IMR-90 (cell line): ENCODE measurements at regions not wholly inside any gene's neighbourhood (a gene's known extent, or its start where the extent isn't known, plus 50 kb on each side); places are given as distances from the start of the nearest gene placed in this dataset.

Experiments used
- ATAC-seq: fragments of 200-7000 bp; cut with Tn5 transposase; 2 replicates; pipeline ENCODE4 v1.9.1; 2020; ENCODE audit warnings: low read depth, mild to moderate bottlenecking, moderate library complexity
- BruUV-seq: library from RNA; stranded (reverse); fragments of 400-500 nt; replicated peaks from 2 replicates; lab custom pipeline; 2021; lab: Mats Ljungman, UMichigan
- CTCF ChIA-PET: fragments of 300-600 bp; formaldehyde crosslinking; extraction: SDS; loops from one replicate; lab custom pipeline; 2021; ENCODE audit warnings: antibody characterized with exemption; lab: Yijun Ruan, JAX
- POLR2A ChIA-PET: fragments of 300-600 bp; sonication (Branson Sonifier 250); formaldehyde crosslinking; loops from one replicate; lab custom pipeline; 2022; ENCODE audit warnings: antibody characterized with exemption; ENCODE audit not compliant: unreplicated experiment; lab: Charles Lee
- DNase-seq: peaks from one replicate; pipeline ENCODE4 v3.0.0; 2013
- H2AFZ ChIP-seq: replicated peaks from 2 replicates; pipeline ENCODE3; 2013; ENCODE audit warnings: low read length, mild to moderate bottlenecking; ENCODE audit not compliant: poor library complexity
- H2AK5ac ChIP-seq: 2 replicates; pipeline ENCODE4 v1.6.1; 2013; ENCODE audit warnings: low read depth, low read length, inconsistent platforms
- H2AK9ac ChIP-seq: replicated peaks from 2 replicates; pipeline ENCODE3; 2013; ENCODE audit warnings: mild to moderate bottlenecking, low read depth, low read length, moderate library complexity; ENCODE audit not compliant: poor library complexity
- H2BK120ac ChIP-seq: 2 replicates; pipeline ENCODE4 v1.6.1; 2013; ENCODE audit warnings: low read depth, low read length, inconsistent platforms
- H2BK15ac ChIP-seq: 3 replicates; pipeline ENCODE4 v1.6.1; 2013; ENCODE audit warnings: low read depth, low read length, inconsistent platforms
- H2BK20ac ChIP-seq: 2 replicates; pipeline ENCODE4 v1.6.1; 2013; ENCODE audit warnings: low read depth, mild to moderate bottlenecking, inconsistent platforms, low read length, moderate library complexity
- H2BK5ac ChIP-seq: 2 replicates; pipeline ENCODE4 v1.6.1; 2013; ENCODE audit warnings: mild to moderate bottlenecking, low read depth, low read length, inconsistent platforms; ENCODE audit not compliant: poor library complexity, severe bottlenecking
- H3K14ac ChIP-seq: replicated peaks from 2 replicates; pipeline ENCODE4 v1.6.1; 2013; ENCODE audit warnings: low read depth, low read length, inconsistent platforms
- H3K18ac ChIP-seq: 2 replicates; pipeline ENCODE4 v1.6.1; 2013; ENCODE audit warnings: low read depth, low read length, control low read depth
- H3K23ac ChIP-seq: 2 replicates; pipeline ENCODE4 v1.6.1; 2013; ENCODE audit warnings: low read depth, low read length, inconsistent platforms
- H3K27ac ChIP-seq: 2 replicates; pipeline ENCODE4 v1.5.1; 2013; ENCODE audit warnings: mild to moderate bottlenecking, control low read depth, low read length; ENCODE audit not compliant: insufficient read depth
- H3K27me3 ChIP-seq: 2 replicates; pipeline ENCODE4 v1.6.1; 2013; ENCODE audit warnings: low read length; ENCODE audit not compliant: control insufficient read depth, insufficient read depth
- H3K36me3 ChIP-seq: 2 replicates; pipeline ENCODE4 v1.6.1; 2013; ENCODE audit warnings: low read length, mixed read lengths; ENCODE audit not compliant: control insufficient read depth, insufficient read depth
- H3K4ac ChIP-seq: 2 replicates; pipeline ENCODE4 v1.6.1; 2013; ENCODE audit warnings: low read depth, low read length, inconsistent platforms
- H3K4me1 ChIP-seq: 2 replicates; pipeline ENCODE4 v1.6.1; 2013; ENCODE audit warnings: low read length, mixed read lengths; ENCODE audit not compliant: control insufficient read depth, insufficient read depth
- H3K4me2 ChIP-seq: 2 replicates; pipeline ENCODE4 v1.6.1; 2013; ENCODE audit warnings: low read depth, mild to moderate bottlenecking, control low read depth, low read length, moderate library complexity
- H3K4me3 ChIP-seq: 2 replicates; pipeline ENCODE4 v1.5.1; 2013; ENCODE audit warnings: low read depth, mild to moderate bottlenecking, control low read depth, low read length, moderate library complexity; ENCODE audit not compliant: insufficient read depth
- H3K56ac ChIP-seq: 2 replicates; pipeline ENCODE4 v1.6.1; 2013; ENCODE audit warnings: low read length, inconsistent platforms; ENCODE audit not compliant: insufficient read depth; ENCODE audit errors: extremely low read depth
- H3K79me1 ChIP-seq, 2 experiments: 2 replicates each; pipeline ENCODE4 v1.6.1; 2013; ENCODE audit warnings: low read length in 2 of 2, inconsistent platforms in 1 of 2, low read depth in 1 of 2
- H3K9ac ChIP-seq: 2 replicates; pipeline ENCODE4 v1.6.1; 2013; ENCODE audit warnings: low read depth, low read length, control low read depth
- H3K9me1 ChIP-seq: 2 replicates; pipeline ENCODE4 v1.6.1; 2013; ENCODE audit warnings: low read length, inconsistent platforms; ENCODE audit not compliant: insufficient read depth
- H3K9me3 ChIP-seq: 2 replicates; pipeline ENCODE4 v1.6.1; 2013; ENCODE audit warnings: low read length; ENCODE audit not compliant: control insufficient read depth, insufficient read depth
- H4K20me1 ChIP-seq: 2 replicates; pipeline ENCODE4 v1.6.1; 2013; ENCODE audit warnings: low read length, inconsistent platforms; ENCODE audit not compliant: insufficient read depth
- H4K5ac ChIP-seq: 2 replicates; pipeline ENCODE4 v1.6.1; 2013; ENCODE audit warnings: mild to moderate bottlenecking, low read depth, low read length, control low read depth
- H4K8ac ChIP-seq, 2 experiments: 2 replicates each; pipeline ENCODE4 v1.6.1; 2013; ENCODE audit warnings: low read depth in 2 of 2, low read length in 2 of 2, control low read depth in 1 of 2, inconsistent platforms in 1 of 2
- H4K91ac ChIP-seq: 2 replicates; pipeline ENCODE4 v1.6.1; 2013; ENCODE audit warnings: low read depth, low read length, inconsistent platforms; ENCODE audit not compliant: insufficient read depth
- BHLHE40 ChIP-seq: fragments of 150-350 bp; IDR thresholded peaks from 2 replicates; pipeline ENCODE4 v1.6.1; 2016; ENCODE audit warnings: mild to moderate bottlenecking, low read depth, low read length
- CEBPB ChIP-seq: IDR thresholded peaks from 2 replicates; pipeline ENCODE4 v1.6.1; 2012; ENCODE audit warnings: low read depth, low read length, improper control_type of control experiment
- FOS ChIP-seq: fragments of 150-350 bp; IDR thresholded peaks from 2 replicates; pipeline ENCODE4 v1.6.1; 2016; ENCODE audit warnings: low read depth, low read length
- MAFK ChIP-seq: IDR thresholded peaks from 2 replicates; pipeline ENCODE4 v1.6.1; 2012; ENCODE audit warnings: low read depth, low read length, improper control_type of control experiment
- MAZ ChIP-seq: IDR thresholded peaks from 2 replicates; pipeline ENCODE4 v1.6.1; 2012; ENCODE audit warnings: low read depth, mild to moderate bottlenecking, low read length, improper control_type of control experiment, moderate library complexity, borderline replicate concordance
- MXI1 ChIP-seq: IDR thresholded peaks from 2 replicates; pipeline ENCODE4 v1.6.1; 2012; ENCODE audit warnings: low read depth, mild to moderate bottlenecking, low read length, moderate library complexity, borderline replicate concordance
- NFE2L2 ChIP-seq: fragments of 150-350 bp; IDR thresholded peaks from 2 replicates; pipeline ENCODE4 v1.6.1; 2016; ENCODE audit warnings: low read depth, mild to moderate bottlenecking, low read length
- POLR2A ChIP-seq: IDR thresholded peaks from 2 replicates; pipeline ENCODE4 v1.6.1; 2012; ENCODE audit warnings: mild to moderate bottlenecking, low read depth, low read length
- RAD21 ChIP-seq: IDR thresholded peaks from 2 replicates; pipeline ENCODE4 v1.6.1; 2012; ENCODE audit warnings: low read length, improper control_type of control experiment
- RCOR1 ChIP-seq: IDR thresholded peaks from 2 replicates; pipeline ENCODE4 v1.6.1; 2012; ENCODE audit warnings: mild to moderate bottlenecking, low read length, improper control_type of control experiment; ENCODE audit not compliant: insufficient replicate concordance
- RFX5 ChIP-seq: IDR thresholded peaks from 2 replicates; pipeline ENCODE4 v1.8.0; 2012; ENCODE audit warnings: low read depth, mild to moderate bottlenecking, low read length, moderate library complexity
- WGBS, 2 experiments: methylation state at CpG; one replicate each; pipeline versions ENCODE4 v1.1.5 to v1.1.7; 2013; ENCODE audit warnings: missing lambda C conversion rate in 2 of 2; ENCODE audit not compliant: insufficient read length in 1 of 2; ENCODE audit errors: extremely low coverage in 2 of 2; 5-methylcytosine and 5-hydroxymethylcytosine counted together
- dilution Hi-C: fragments of 300-500 bp; cut with HindIII; formaldehyde crosslinking; loops from one replicate; pipeline ENCODE4 v1.14.3; 2018; ENCODE audit warnings: low sequenced_read_pairs; ENCODE audit not compliant: unreplicated experiment
- in situ Hi-C: fragments of 300-500 bp; cut with MboI; formaldehyde crosslinking; loops from 3 replicates; pipeline ENCODE4 v1.14.3; 2019; ENCODE audit warnings: low sequenced_read_pairs, inconsistent platforms, mixed read lengths
- intact Hi-C: fragments of 100-400 bp; cut with micrococcal nuclease; formaldehyde crosslinking; loops from 2 replicates; pipeline ENCODE4 v1.10.0; 2022
- TF ChIP-seq, protein P1 (sequence below): fragments of 150-350 bp; IDR thresholded peaks from 2 replicates; pipeline ENCODE4 v1.6.1; 2016; ENCODE audit warnings: low read depth, mild to moderate bottlenecking, low read length, moderate library complexity, borderline replicate concordance
- TF ChIP-seq, protein P2 (sequence below): conservative IDR thresholded peaks from 2 replicates; pipeline ENCODE4 v1.5.1; 2012; ENCODE audit warnings: mild to moderate bottlenecking, low read depth, low read length, improper control_type of control experiment

DNA sequence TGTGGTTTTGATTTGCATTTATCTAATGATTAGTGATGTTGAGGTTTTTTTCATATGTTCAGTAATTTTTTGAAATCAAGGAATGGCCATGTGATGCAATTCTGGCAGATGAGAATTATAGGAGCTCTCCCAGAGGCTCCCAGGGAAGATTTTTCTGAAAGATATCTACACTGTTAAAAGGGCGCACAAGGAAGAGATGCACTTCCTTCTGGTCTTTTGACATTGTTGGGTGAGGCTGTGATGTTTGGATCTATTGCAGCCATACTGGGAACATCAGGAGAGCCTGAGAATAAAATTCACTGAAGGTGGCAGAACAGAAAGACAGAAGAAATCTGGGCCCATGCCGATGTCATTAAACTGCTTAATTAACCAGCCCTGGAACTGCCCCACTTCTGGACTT is 108.5 kb downstream of the DDX1 start:
- H3K23ac ChIP-seq, result no peak overlapping the region
- no peak overlapping the region for H3K27ac ChIP-seq
- in situ Hi-C loops (no loop called here), intact Hi-C loops (no loop called here), dilution Hi-C loops (no loop called here)
- no peaks in the 10 kb centered on the region for H3K4me1 ChIP-seq
- no peak overlapping the region for H4K5ac ChIP-seq
- H3K56ac ChIP-seq, result no peak overlapping the region
- no CpG with 5 or more reads among the region's 2 CpGs for WGBS, 2 experiments
- H3K9me1 ChIP-seq, result no peaks in the 10 kb centered on the region
- H3K9me3 ChIP-seq, result 0 out of 2 replicates have a peak, but pooled peaks cover 3% of the 10 kb centered on the region
- H2BK15ac ChIP-seq, result no peak overlapping the region
- no peak overlapping the region for H3K14ac ChIP-seq
- H4K8ac ChIP-seq, result no peak overlapping the region
- H3K9ac ChIP-seq, result no peak overlapping the region
- H2AK5ac ChIP-seq, result no peak overlapping the region
- no peak for ATAC-seq
- H3K36me3 ChIP-seq, result no peaks in the 10 kb centered on the region
- H2AFZ ChIP-seq, result no peak overlapping the region
- no peak overlapping the region for H2AK9ac ChIP-seq
- H3K27me3 ChIP-seq, result no peaks in the 10 kb centered on the region
- H3K79me1 ChIP-seq, result no peaks in the 10 kb centered on the region
- no peak overlapping the region for H3K18ac ChIP-seq
- no peak for DNase-seq
- no peak overlapping the region for H2BK120ac ChIP-seq
- H3K4me3 ChIP-seq, result no peak overlapping the region
- H4K20me1 ChIP-seq, result no peaks in the 10 kb centered on the region
- no peak overlapping the region for H4K91ac ChIP-seq
- H3K4me2 ChIP-seq, result no peak overlapping the region
- CTCF ChIA-PET, result no interaction called here
- BruUV-seq, result no TSS peak
- no peak overlapping the region for H2BK20ac ChIP-seq
- POLR2A ChIA-PET, result no interaction called here
- no peak overlapping the region for H3K4ac ChIP-seq
- H2BK5ac ChIP-seq, result no peak overlapping the region
- TF ChIP-seq NFE2L2, result no peak
- no peak for TF ChIP-seq MXI1
- TF ChIP-seq FOS, result no peak
- TF ChIP-seq, protein P1, sequence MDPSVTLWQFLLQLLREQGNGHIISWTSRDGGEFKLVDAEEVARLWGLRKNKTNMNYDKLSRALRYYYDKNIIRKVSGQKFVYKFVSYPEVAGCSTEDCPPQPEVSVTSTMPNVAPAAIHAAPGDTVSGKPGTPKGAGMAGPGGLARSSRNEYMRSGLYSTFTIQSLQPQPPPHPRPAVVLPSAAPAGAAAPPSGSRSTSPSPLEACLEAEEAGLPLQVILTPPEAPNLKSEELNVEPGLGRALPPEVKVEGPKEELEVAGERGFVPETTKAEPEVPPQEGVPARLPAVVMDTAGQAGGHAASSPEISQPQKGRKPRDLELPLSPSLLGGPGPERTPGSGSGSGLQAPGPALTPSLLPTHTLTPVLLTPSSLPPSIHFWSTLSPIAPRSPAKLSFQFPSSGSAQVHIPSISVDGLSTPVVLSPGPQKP, result no peak
- no peak for TF ChIP-seq MAZ
- TF ChIP-seq CEBPB, result no peak
- TF ChIP-seq RFX5, result no peak
- no peak for TF ChIP-seq BHLHE40
- TF ChIP-seq RCOR1, result no peak
- no peak for TF ChIP-seq MAFK
- no peak for TF ChIP-seq RAD21
- no peak for TF ChIP-seq POLR2A
- TF ChIP-seq, protein P2, sequence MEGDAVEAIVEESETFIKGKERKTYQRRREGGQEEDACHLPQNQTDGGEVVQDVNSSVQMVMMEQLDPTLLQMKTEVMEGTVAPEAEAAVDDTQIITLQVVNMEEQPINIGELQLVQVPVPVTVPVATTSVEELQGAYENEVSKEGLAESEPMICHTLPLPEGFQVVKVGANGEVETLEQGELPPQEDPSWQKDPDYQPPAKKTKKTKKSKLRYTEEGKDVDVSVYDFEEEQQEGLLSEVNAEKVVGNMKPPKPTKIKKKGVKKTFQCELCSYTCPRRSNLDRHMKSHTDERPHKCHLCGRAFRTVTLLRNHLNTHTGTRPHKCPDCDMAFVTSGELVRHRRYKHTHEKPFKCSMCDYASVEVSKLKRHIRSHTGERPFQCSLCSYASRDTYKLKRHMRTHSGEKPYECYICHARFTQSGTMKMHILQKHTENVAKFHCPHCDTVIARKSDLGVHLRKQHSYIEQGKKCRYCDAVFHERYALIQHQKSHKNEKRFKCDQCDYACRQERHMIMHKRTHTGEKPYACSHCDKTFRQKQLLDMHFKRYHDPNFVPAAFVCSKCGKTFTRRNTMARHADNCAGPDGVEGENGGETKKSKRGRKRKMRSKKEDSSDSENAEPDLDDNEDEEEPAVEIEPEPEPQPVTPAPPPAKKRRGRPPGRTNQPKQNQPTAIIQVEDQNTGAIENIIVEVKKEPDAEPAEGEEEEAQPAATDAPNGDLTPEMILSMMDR, result no peak
